Vagina (tissue), 2 donors: ENCODE measurements at regions not wholly inside any gene's neighbourhood (a gene's known extent, or its start where the extent isn't known, plus 50 kb on each side); places are given as distances from the start of the nearest gene placed in this dataset.

ENCODE experiments used
- POLR2A ChIP-seq, 2 donors: fragments of 450-650 bp; IDR thresholded peaks; one replicate each; pipeline ENCODE4 v1.6.1; 2017; ENCODE audit warnings: antibody characterized with exemption in 2 of 2, mild to moderate bottlenecking in 2 of 2, moderate library complexity in 2 of 2
- POLR2AphosphoS5 ChIP-seq, 2 donors: sonication (generic); formaldehyde crosslinking; IDR thresholded peaks; one replicate each; pipeline ENCODE4 v1.9.0; 2017; ENCODE audit warnings: antibody characterized with exemption in 2 of 2, mild to moderate bottlenecking in 2 of 2, low read depth in 1 of 2; ENCODE audit not compliant: insufficient read depth in 1 of 2

DNA sequence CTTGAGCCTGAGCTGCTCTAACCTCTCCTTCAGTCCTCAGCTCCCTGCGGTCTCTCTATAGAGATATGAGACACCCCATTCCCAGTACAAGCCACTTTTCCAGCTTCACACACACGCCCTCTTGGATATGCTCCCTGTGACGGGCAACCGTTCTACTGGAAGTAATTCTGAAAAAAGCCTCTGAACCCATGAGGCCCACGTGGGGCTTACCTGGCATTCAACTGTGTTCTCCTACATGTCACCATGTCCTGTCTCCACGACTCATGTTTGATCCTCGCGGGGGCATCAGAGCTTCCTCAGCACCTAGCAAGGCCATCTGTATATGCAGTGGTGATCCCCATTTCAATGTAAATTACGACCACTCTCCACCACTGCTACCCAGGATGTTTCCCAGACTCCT, 69.2 kb upstream of the DUSP22 start:
- TF ChIP-seq POLR2A (IDR thresholded peaks at IDR 0.05) (no peak), POLR2AphosphoS5 (IDR thresholded peaks at IDR 0.05; ENCODE audit: insufficient read depth in 1 of 2, low read depth in 1 of 2) (no peak)
